Gastrocnemius medialis (tissue), 4 donors: ENCODE measurements at regions not wholly inside any gene's neighbourhood (a gene's known extent, or its start where the extent isn't known, plus 50 kb on each side); places are given as distances from the start of the nearest gene placed in this dataset.

Source experiments
- CTCF ChIP-seq, 5 experiments: fragments of 450-650 bp in 3 of 5; fragments of 200-600 bp in 2 of 5; sonication (generic) in 2 of 5; IDR thresholded peaks in 4 of 5; conservative IDR thresholded peaks in 1 of 5; 1 replicate in 4 of 5; 2 replicates in 1 of 5; pipeline ENCODE4 v1.5.1; 2016 to 2019; ENCODE audit warnings: antibody characterized with exemption in 5 of 5, mild to moderate bottlenecking in 3 of 5, moderate library complexity in 3 of 5
- POLR2A ChIP-seq, 2 donors: fragments of 450-650 bp; IDR thresholded peaks; one replicate each; pipeline ENCODE4 v1.6.1; 2017; ENCODE audit warnings: antibody characterized with exemption in 2 of 2, mild to moderate bottlenecking in 2 of 2, moderate library complexity in 2 of 2

DNA sequence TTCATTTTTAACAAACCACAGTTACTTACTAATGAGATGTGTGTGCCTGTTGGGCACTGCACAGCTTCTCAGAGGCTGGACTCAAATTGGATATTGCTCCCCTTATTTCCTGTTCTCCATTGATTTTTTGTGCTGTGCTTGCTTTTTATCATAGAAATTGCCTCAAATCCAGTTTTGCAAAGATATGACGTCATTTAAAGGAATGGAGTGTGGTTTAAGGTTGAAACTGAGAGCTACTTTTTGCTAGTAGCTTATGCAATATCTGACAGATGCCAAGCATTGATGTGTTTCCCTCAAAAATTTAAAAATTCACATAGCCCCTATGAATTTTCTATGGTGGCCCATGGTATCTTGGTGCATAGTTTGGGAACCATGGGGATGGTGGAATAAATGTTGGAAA is 67.7 kb upstream of the ROPN1 start:
- TF ChIP-seq CTCF (IDR thresholded peaks at IDR 0.05 in 4 of 5, conservative IDR thresholded peaks at IDR 0.05 in 1 of 5) (no peak), POLR2A (IDR thresholded peaks at IDR 0.05) (no peak)
